Activated T-cell treated with anti-CD3 and anti-CD28 coated beads, Interleukin-2, amount 50 U/mL, for 4 hours (primary cell): ENCODE measurements at regions not wholly inside any gene's neighbourhood (a gene's known extent, or its start where the extent isn't known, plus 50 kb on each side); places are given as distances from the start of the nearest gene placed in this dataset.
A peak's percentile ranks its signal among the peaks of the same experiment; 100 is the strongest.

Experiments
- ATAC-seq, 2 donors: fragments of 200-7000 bp; cut with Tn5 transposase; one replicate each; pipeline ENCODE4 v1.10.0; 2021
- DNase-seq: peaks from one replicate; pipeline ENCODE4 v3.0.0-alpha.2; 2020
- H3K27me3 Mint-ChIP-seq: one replicate; pipeline ENCODE4 v1.8.0; 2021; ENCODE audit warnings: low read depth, mixed read lengths
- H3K36me3 Mint-ChIP-seq: one replicate; pipeline ENCODE4 v1.8.0; 2022; ENCODE audit warnings: mixed read lengths; ENCODE audit not compliant: insufficient read depth
- H3K4me1 Mint-ChIP-seq: one replicate; pipeline ENCODE4 v1.8.0; 2021; ENCODE audit warnings: low read depth, mixed read lengths
- H3K4me3 Mint-ChIP-seq: one replicate; pipeline ENCODE4 v1.8.0; 2021; ENCODE audit warnings: mild to moderate bottlenecking, moderate library complexity, mixed read lengths
- H3K9me3 Mint-ChIP-seq: one replicate; pipeline ENCODE4 v1.8.0; 2021; ENCODE audit warnings: mixed read lengths

GRCh38 chr21:35128536-35128935, 79.4 kb upstream of the RUNX1 start:
- no peaks in the 10 kb centered on the region for H3K27me3 Mint-ChIP-seq
- no peak for ATAC-seq
- DNase-seq, result no peak
- no peak overlapping the region for H3K4me3 Mint-ChIP-seq
- H3K4me1 Mint-ChIP-seq, result no peaks in the 10 kb centered on the region
- no peaks in the 10 kb centered on the region for H3K36me3 Mint-ChIP-seq
- H3K9me3 Mint-ChIP-seq, result peaks cover 8% of the 10 kb centered on the region

- H3K4me1 Mint-ChIP-seq, result no peaks in the 10 kb centered on the region
- ATAC-seq, result no peak
Measured at GRCh38 chr21:35127851-35128250, 78.7 kb upstream of the RUNX1 start.

GRCh38 chr21:35127026-35127425, 77.9 kb upstream of the RUNX1 start:
- Mint-ChIP-seq H3K27me3 (no peaks in the 10 kb centered on the region), H3K36me3 (no peaks in the 10 kb centered on the region), H3K9me3 (peaks cover 8% of the 10 kb centered on the region), H3K4me1 (no peaks in the 10 kb centered on the region), H3K4me3 (no peak overlapping the region)
- no peak for DNase-seq
- ATAC-seq, result no peak

More at GRCh38 chr21:35127851-35128250, 78.7 kb upstream of the RUNX1 start:
- Mint-ChIP-seq H3K9me3 (peaks cover 8% of the 10 kb centered on the region), H3K4me3 (no peak overlapping the region), H3K27me3 (no peaks in the 10 kb centered on the region), H3K36me3 (no peaks in the 10 kb centered on the region)
- DNase-seq, result no peak

- Mint-ChIP-seq H3K36me3 (no peaks in the 10 kb centered on the region), H3K4me1 (no peaks in the 10 kb centered on the region), H3K9me3 (peaks cover 4% of the 10 kb centered on the region), H3K27me3 (no peaks in the 10 kb centered on the region), H3K4me3 (no peak overlapping the region)
- ATAC-seq (no peak), DNase-seq (no peak)
Measured at GRCh38 chr21:35120631-35121180, 71.6 kb upstream of the RUNX1 start.

GRCh38 chr21:35119501-35120047, 70.5 kb upstream of the RUNX1 start:
- Mint-ChIP-seq H3K4me3 (no peak overlapping the region), H3K4me1 (no peaks in the 10 kb centered on the region), H3K27me3 (no peaks in the 10 kb centered on the region), H3K9me3 (peaks cover 4% of the 10 kb centered on the region), H3K36me3 (no peaks in the 10 kb centered on the region)
- ATAC-seq (no peak), DNase-seq (no peak)

GRCh38 chr21:35116777-35117176, 67.7 kb upstream of the RUNX1 start:
- Mint-ChIP-seq H3K27me3 (no peaks in the 10 kb centered on the region), H3K4me1 (peaks cover 9% of the 10 kb centered on the region), H3K36me3 (peaks cover 2% of the 10 kb centered on the region), H3K4me3 (no peak overlapping the region), H3K9me3 (peaks cover 3% of the 10 kb centered on the region)
- DNase-seq (no peak), ATAC-seq (no peak)

GRCh38 chr21:35113064-35113463, 64.0 kb upstream of the RUNX1 start:
- H3K4me3 Mint-ChIP-seq, result no peak overlapping the region
- peak; percentile 63 to 69 for ATAC-seq
- peaks cover 9% of the 10 kb centered on the region for H3K4me1 Mint-ChIP-seq
- peaks cover 3% of the 10 kb centered on the region for H3K9me3 Mint-ChIP-seq
- DNase-seq, result no peak
- H3K36me3 Mint-ChIP-seq, result peaks cover 2% of the 10 kb centered on the region
- no peaks in the 10 kb centered on the region for H3K27me3 Mint-ChIP-seq

- H3K4me3 Mint-ChIP-seq, result no peak overlapping the region
- H3K9me3 Mint-ChIP-seq, result peaks cover 3% of the 10 kb centered on the region
- H3K4me1 Mint-ChIP-seq, result peaks cover 9% of the 10 kb centered on the region
- DNase-seq (no peak), ATAC-seq (no peak)
- no peaks in the 10 kb centered on the region for H3K27me3 Mint-ChIP-seq
- peaks cover 2% of the 10 kb centered on the region for H3K36me3 Mint-ChIP-seq
Measured at GRCh38 chr21:35111321-35111930, 62.3 kb upstream of the RUNX1 start.

- Mint-ChIP-seq H3K36me3 (peaks cover 2% of the 10 kb centered on the region), H3K4me1 (peaks cover 9% of the 10 kb centered on the region), H3K9me3 (peaks cover 3% of the 10 kb centered on the region), H3K27me3 (no peaks in the 10 kb centered on the region), H3K4me3 (no peak overlapping the region)
- ATAC-seq, result no peak
- no peak for DNase-seq
Measured at GRCh38 chr21:35108887-35109286, 59.8 kb upstream of the RUNX1 start.

- no peaks in the 10 kb centered on the region for H3K9me3 Mint-ChIP-seq
- H3K27me3 Mint-ChIP-seq, result no peaks in the 10 kb centered on the region
- no peaks in the 10 kb centered on the region for H3K4me1 Mint-ChIP-seq
- DNase-seq (no peak), ATAC-seq (no peak)
- H3K4me3 Mint-ChIP-seq, result no peak overlapping the region
- H3K36me3 Mint-ChIP-seq, result no peaks in the 10 kb centered on the region
Measured at GRCh38 chr21:35107520-35107919, 58.4 kb upstream of the RUNX1 start.

- H3K4me3 Mint-ChIP-seq, result no peak overlapping the region
- H3K27me3 Mint-ChIP-seq, result no peaks in the 10 kb centered on the region
- ATAC-seq (no peak), DNase-seq (no peak)
- no peaks in the 10 kb centered on the region for H3K4me1 Mint-ChIP-seq
- H3K36me3 Mint-ChIP-seq, result no peaks in the 10 kb centered on the region
- no peaks in the 10 kb centered on the region for H3K9me3 Mint-ChIP-seq
Measured at GRCh38 chr21:35106246-35106835, 57.2 kb upstream of the RUNX1 start.

GRCh38 chr21:35102488-35103371, 53.6 kb upstream of the RUNX1 start:
- peak; percentile 27 for DNase-seq
- no peaks in the 10 kb centered on the region for H3K27me3 Mint-ChIP-seq
- H3K36me3 Mint-ChIP-seq, result no peaks in the 10 kb centered on the region
- no peaks in the 10 kb centered on the region for H3K9me3 Mint-ChIP-seq
- ATAC-seq, result peak; percentile 67 to 70
- H3K4me1 Mint-ChIP-seq, result no peaks in the 10 kb centered on the region
- H3K4me3 Mint-ChIP-seq, result no peak overlapping the region

GRCh38 chr21:35100349-35100811, 51.3 kb upstream of the RUNX1 start:
- Mint-ChIP-seq H3K4me3 (no peak overlapping the region), H3K36me3 (no peaks in the 10 kb centered on the region)
- DNase-seq, result no peak

GRCh38 chr21:35099310-35099709, 50.2 kb upstream of the RUNX1 start:
- Mint-ChIP-seq H3K9me3 (no peaks in the 10 kb centered on the region), H3K4me3 (no peak overlapping the region), H3K4me1 (peaks cover 25% of the 10 kb centered on the region), H3K36me3 (no peaks in the 10 kb centered on the region), H3K27me3 (no peaks in the 10 kb centered on the region)
- ATAC-seq, result no peak
- DNase-seq, result no peak

More at GRCh38 chr21:35100349-35100811, 51.3 kb upstream of the RUNX1 start:
- no peak for ATAC-seq
- Mint-ChIP-seq H3K4me1 (peaks cover 20% of the 10 kb centered on the region), H3K9me3 (no peaks in the 10 kb centered on the region), H3K27me3 (no peaks in the 10 kb centered on the region)
